HFFc6 (cell line): ENCODE measurements at regions not wholly inside any gene's neighbourhood (a gene's known extent, or its start where the extent isn't known, plus 50 kb on each side); places are given as distances from the start of the nearest gene placed in this dataset.

Source experiments
- DNase-seq: peaks from one replicate; pipeline ENCODE4 v3.0.0-alpha.2; 2018
- H3K27ac Mint-ChIP-seq: 2 replicates; pipeline ENCODE4 v1.8.0; 2020; ENCODE audit warnings: mild to moderate bottlenecking, mixed read lengths
- H3K27me3 Mint-ChIP-seq: 2 replicates; pipeline ENCODE4 v1.8.0; 2021; ENCODE audit warnings: mild to moderate bottlenecking, moderate library complexity, mixed read lengths; ENCODE audit not compliant: insufficient read depth
- H3K36me3 Mint-ChIP-seq: 2 replicates; pipeline ENCODE4 v1.8.0; 2021; ENCODE audit warnings: low read depth, mixed read lengths
- H3K4me1 Mint-ChIP-seq: 2 replicates; pipeline ENCODE4 v1.8.0; 2020; ENCODE audit warnings: low read depth, mixed read lengths
- H3K4me3 Mint-ChIP-seq: 2 replicates; pipeline ENCODE4 v1.8.0; 2020; ENCODE audit warnings: mild to moderate bottlenecking, moderate library complexity, mixed read lengths
- H3K9me3 Mint-ChIP-seq: 2 replicates; pipeline ENCODE4 v1.8.0; 2020; ENCODE audit warnings: mild to moderate bottlenecking, mixed read lengths
- TF ChIP-seq, protein P1 (sequence below): fragments of 200-600 bp; sonication (generic); IDR thresholded peaks from 2 replicates; pipeline ENCODE4 v1.5.0; 2021; ENCODE audit warnings: antibody characterized with exemption, mild to moderate bottlenecking

- Mint-ChIP-seq H3K27ac (no peak overlapping the region), H3K36me3 (no peaks in the 10 kb centered on the region), H3K9me3 (no peaks in the 10 kb centered on the region), H3K4me3 (no peak overlapping the region), H3K4me1 (peaks cover 22% of the 10 kb centered on the region), H3K27me3 (peaks cover 36% of the 10 kb centered on the region)
- TF ChIP-seq, protein P1, sequence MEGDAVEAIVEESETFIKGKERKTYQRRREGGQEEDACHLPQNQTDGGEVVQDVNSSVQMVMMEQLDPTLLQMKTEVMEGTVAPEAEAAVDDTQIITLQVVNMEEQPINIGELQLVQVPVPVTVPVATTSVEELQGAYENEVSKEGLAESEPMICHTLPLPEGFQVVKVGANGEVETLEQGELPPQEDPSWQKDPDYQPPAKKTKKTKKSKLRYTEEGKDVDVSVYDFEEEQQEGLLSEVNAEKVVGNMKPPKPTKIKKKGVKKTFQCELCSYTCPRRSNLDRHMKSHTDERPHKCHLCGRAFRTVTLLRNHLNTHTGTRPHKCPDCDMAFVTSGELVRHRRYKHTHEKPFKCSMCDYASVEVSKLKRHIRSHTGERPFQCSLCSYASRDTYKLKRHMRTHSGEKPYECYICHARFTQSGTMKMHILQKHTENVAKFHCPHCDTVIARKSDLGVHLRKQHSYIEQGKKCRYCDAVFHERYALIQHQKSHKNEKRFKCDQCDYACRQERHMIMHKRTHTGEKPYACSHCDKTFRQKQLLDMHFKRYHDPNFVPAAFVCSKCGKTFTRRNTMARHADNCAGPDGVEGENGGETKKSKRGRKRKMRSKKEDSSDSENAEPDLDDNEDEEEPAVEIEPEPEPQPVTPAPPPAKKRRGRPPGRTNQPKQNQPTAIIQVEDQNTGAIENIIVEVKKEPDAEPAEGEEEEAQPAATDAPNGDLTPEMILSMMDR = no peak
- no peak for DNase-seq
Measured at GRCh38 chr14:22381766-22382165, 207.3 kb downstream of the DAD1 start.

GRCh38 chr14:22381408-22381760 is 207.6 kb downstream of the DAD1 start:
- TF ChIP-seq, protein P1 = no peak
- no peak for DNase-seq
- Mint-ChIP-seq H3K36me3 (no peaks in the 10 kb centered on the region), H3K4me3 (no peak overlapping the region), H3K27ac (no peak overlapping the region), H3K4me1 (peaks cover 22% of the 10 kb centered on the region), H3K27me3 (peaks cover 34% of the 10 kb centered on the region), H3K9me3 (no peaks in the 10 kb centered on the region)

DNA sequence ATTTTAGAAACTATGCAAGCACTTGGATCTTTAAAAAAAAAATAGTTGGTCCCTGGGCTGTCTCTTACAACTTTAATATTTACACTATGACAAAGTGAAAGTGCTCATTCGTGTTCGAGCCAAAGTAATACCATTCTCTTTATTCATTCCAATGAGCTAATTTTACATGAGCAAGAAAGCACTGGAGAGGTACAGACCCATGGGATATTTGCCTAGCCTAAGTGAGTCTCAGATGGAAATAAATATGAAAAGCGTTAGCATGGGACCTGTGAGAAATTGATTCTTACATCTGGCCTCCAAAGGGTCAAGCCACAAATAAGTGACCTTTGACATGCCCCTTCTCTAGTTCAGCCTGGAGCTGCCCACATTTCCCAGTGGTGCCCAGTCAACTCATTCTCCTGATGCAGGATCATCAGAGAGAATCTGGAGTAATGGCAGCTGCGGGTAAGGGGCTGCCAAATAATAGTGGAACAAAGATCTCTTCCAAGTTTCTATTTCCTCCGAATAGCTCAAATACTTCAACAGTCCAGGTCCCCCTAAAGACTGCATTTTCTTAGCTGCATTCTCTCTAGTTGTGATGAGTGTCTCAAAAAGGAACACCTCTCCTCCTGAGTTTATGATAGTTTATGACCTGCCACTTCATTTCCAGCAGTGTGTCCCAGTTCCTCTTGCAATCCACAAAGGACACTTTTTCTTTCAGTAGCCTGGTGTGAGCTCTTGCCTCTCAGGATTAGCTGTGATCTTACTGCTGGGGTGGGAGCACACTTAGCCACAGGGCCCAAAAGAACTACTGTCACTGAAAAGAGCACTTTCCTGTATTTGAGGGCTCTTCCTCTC is 208.2 kb downstream of the DAD1 start:
- Mint-ChIP-seq H3K4me1 (peaks cover 22% of the 10 kb centered on the region), H3K27ac (no peak overlapping the region), H3K27me3 (peaks cover 29% of the 10 kb centered on the region), H3K9me3 (no peaks in the 10 kb centered on the region), H3K4me3 (peak overlapping the region; percentile 66), H3K36me3 (no peaks in the 10 kb centered on the region)
- DNase-seq = peak; percentile 21
- TF ChIP-seq, protein P1 = no peak

GRCh38 chr14:22379727-22380126 is 209.3 kb downstream of the DAD1 start:
- Mint-ChIP-seq H3K36me3 (no peaks in the 10 kb centered on the region), H3K4me1 (peaks cover 22% of the 10 kb centered on the region), H3K9me3 (no peaks in the 10 kb centered on the region), H3K27ac (no peak overlapping the region), H3K27me3 (peaks cover 26% of the 10 kb centered on the region), H3K4me3 (peak overlapping the region; percentile 66)
- TF ChIP-seq, protein P1 = no peak
- DNase-seq = peak; percentile 40

GRCh38 chr14:22378181-22378580 is 210.8 kb downstream of the DAD1 start:
- peaks cover 13% of the 10 kb centered on the region for H3K27me3 Mint-ChIP-seq
- peaks cover 22% of the 10 kb centered on the region for H3K4me1 Mint-ChIP-seq
- no peak for DNase-seq
- H3K4me3 Mint-ChIP-seq = no peak overlapping the region
- H3K9me3 Mint-ChIP-seq = no peaks in the 10 kb centered on the region
- no peak overlapping the region for H3K27ac Mint-ChIP-seq
- no peaks in the 10 kb centered on the region for H3K36me3 Mint-ChIP-seq
- TF ChIP-seq, protein P1 = no peak
